ENCODE measurements at regions not wholly inside any gene's neighbourhood (a gene's known extent, or its start where the extent isn't known, plus 50 kb on each side); places are given as distances from the start of the nearest gene placed in this dataset.

DNA sequence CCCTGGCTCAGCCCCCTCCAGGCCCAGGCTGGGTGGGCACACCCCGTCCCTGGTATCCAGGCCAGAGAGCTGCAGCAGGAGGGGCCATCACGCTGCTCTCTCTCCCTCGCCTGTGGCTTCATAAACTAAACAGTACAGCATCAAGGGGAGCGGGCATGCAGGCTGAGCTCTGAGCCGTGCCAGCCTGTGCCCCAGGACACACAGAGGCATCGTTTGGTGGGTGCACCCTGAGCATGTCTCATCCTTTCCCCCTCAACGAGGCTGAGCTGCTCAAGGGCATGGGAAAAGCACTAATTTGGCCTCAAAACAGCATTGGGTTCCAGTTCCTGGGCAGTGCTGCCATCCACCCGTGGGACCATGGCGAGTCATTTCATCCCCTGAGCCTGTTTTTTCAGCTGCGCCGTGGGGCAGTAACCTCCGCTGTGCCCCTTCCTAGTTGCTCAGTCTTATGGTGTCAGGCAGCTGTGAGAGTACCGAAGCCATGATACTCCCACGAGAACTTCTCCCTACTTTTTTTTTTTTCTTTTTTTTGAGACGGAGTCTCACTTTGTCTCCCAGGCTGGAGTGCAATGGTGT is 79.6 kb downstream of the CPN2 start:
- DNase-seq (ENCODE audit: insufficient read length) (no peak), FAIRE-seq (no peak)

DNA sequence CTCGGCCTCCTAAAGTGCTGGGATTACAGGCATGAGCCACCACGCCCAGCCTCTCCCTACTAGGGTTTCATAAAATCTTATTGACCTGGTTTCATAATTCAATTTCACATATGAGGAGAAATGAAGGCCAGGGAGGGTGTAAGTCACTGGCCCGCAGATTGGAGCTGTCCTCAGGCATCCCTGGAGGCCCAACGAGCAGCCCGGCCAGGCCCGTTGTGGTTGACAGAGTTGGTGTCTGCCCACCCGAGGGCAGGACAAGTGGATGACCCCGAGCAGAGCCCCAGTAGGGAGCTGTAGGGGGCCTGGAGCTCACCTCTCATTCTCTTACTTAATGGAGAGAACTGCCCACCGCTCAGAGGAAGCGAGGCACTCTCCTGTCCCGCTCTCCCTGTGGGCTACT is 78.9 kb downstream of the CPN2 start:
- DNase-seq (ENCODE audit: insufficient read length) (no peak), FAIRE-seq (no peak)
- TF ChIP-seq POLR2AphosphoS5 (IDR thresholded peaks at IDR 0.05; ENCODE audit: low read depth, low read length) (no peak), POLR2A (IDR thresholded peaks at IDR 0.05; ENCODE audit: low read depth, low read length) (no peak), TAF1 (IDR thresholded peaks at IDR 0.05; ENCODE audit: borderline replicate concordance, low read depth, low read length) (no peak)

More for the DNA sequence above, 79.6 kb downstream of the CPN2 start:
- TF ChIP-seq POLR2AphosphoS5 (IDR thresholded peaks at IDR 0.05; ENCODE audit: low read depth, low read length), result no peak
- TF ChIP-seq TAF1 (IDR thresholded peaks at IDR 0.05; ENCODE audit: borderline replicate concordance, low read depth, low read length), result no peak
- no peak for TF ChIP-seq POLR2A (IDR thresholded peaks at IDR 0.05; ENCODE audit: low read depth, low read length)

DNA sequence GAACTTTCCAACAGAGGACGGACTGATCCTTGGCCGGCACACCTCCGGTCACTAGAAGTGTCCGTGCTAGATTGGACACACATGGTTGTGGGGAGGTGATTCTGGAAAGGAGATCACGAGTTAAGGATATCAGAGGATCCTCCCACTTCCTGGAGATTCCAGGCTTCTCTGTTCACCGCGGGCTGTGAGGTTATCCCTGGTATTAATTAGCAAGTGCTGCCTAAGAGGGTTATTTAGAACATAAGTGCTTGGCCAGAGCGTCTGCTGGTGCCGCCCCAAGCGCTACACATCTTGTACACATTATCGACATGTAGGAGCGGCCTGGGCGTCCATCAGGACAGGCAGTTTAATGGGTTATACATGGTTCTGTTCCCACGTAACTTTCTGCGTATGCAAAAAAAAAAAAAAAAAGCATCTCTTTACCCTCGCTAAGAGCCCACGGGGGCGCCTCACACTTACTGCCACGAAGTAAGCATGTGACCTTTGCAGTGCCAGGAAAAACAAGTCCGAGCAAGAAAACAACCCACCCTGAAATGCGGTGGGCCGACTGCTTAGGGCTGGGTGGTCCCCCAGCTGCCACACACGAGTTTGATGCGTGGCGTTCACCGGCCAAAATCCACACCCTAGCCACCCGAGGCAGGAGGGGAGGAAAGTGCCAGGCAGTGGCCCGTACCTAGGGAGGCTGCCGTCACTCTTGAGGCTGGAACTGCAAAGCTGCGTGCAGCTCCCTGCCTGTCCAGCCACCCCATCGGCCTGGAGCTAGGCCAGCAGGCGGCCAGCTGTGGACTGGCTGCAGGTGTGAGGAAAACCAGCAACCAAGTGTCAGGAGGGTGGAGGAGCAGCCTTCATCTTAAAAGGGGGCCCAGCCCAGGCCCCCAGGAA is 78.0 kb downstream of the CPN2 start:
- FAIRE-seq (no peak), DNase-seq (ENCODE audit: insufficient read length) (no peak)
- TF ChIP-seq POLR2AphosphoS5 (IDR thresholded peaks at IDR 0.05; ENCODE audit: low read depth, low read length) (no peak), TAF1 (IDR thresholded peaks at IDR 0.05; ENCODE audit: borderline replicate concordance, low read depth, low read length) (no peak), POLR2A (IDR thresholded peaks at IDR 0.05; ENCODE audit: low read depth, low read length) (no peak)

DNA sequence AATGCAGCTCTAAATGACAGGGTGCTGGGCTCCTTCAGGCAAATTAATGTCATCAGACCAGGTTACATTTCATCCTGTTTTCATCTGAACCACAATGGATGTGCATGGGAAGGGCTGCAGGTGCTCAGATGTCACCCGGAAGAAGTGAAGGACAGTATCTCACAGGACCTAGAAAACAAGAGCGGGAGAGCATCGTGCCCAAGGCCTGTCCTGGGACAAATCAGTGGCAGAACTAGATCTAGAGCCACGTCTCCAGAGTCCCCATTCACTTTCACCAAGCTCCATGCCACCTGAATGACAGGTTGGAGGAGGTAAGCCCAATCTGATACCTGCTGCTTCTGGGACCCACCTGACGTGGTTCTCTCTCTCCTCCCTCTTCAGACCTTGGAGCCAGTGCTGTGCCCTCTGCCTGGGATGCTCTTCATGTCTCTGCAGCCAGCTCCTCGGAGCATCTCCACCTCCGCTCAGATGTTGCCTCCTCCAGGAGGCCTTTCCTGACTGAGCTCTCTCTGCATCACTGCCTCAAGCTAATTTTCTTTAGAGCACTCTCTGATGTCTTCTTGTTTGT is 77.3 kb downstream of the CPN2 start:
- FAIRE-seq (no peak), DNase-seq (ENCODE audit: insufficient read length) (no peak)
- no peak for TF ChIP-seq TAF1 (IDR thresholded peaks at IDR 0.05; ENCODE audit: borderline replicate concordance, low read depth, low read length)
- TF ChIP-seq POLR2A (IDR thresholded peaks at IDR 0.05; ENCODE audit: low read depth, low read length), result no peak
- TF ChIP-seq POLR2AphosphoS5 (IDR thresholded peaks at IDR 0.05; ENCODE audit: low read depth, low read length), result no peak

DNA sequence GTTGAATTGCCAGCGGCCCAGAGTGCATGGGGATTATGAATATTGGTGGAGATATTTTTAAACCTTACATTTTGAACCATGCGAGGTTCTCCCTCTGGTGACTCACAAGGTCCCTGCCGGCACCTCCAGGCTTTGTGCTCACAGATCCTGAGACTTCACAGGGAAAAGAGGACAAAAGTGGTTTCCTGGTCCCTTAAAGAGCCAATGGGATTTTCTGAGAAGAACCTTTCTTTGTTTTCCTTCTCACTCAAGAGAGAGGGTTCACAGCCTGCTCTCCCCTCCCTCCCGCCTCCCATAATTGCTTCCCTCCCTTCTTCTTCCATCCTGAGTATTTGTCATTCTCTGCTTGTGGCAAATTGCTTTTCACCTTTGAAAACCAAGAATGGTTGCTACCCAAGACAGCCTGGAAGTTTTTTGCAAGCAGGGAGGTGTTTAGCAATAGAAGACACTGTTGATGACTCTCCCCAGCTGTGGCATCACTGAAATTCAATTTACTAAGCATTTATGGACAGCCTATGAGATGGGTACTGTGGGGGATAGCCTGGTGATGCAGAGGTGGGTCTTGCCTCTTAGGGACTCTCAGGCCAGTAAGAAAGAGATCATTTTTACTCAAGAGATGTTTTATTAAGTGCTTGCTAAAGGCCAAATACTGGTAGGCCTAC is 76.6 kb downstream of the CPN2 start:
- no peak for TF ChIP-seq POLR2AphosphoS5 (IDR thresholded peaks at IDR 0.05; ENCODE audit: low read depth, low read length)
- no peak for TF ChIP-seq POLR2A (IDR thresholded peaks at IDR 0.05; ENCODE audit: low read depth, low read length)
- FAIRE-seq (no peak), DNase-seq (ENCODE audit: insufficient read length) (no peak)

DNA sequence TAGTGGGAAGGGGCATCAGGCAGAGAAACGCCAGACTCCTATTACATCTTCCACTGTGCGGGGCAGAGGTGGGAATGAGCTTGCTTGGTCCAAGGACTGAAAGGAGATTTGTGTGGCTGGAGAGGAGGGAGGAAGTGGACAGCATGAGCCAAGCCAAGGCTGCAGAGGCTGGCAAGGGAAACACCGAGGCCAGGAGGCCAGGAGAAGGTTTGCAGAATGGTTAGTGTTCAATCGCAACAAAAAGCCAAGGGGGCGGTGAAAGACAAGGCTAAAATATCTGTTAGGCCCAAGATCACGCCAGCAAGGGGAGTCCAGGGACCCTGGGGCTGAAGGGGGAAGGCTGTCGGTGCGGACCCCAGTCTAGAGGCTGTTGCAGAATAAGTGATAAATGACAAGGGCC is 75.8 kb downstream of the CPN2 start:
- TF ChIP-seq POLR2AphosphoS5 (IDR thresholded peaks at IDR 0.05; ENCODE audit: low read depth, low read length), result no peak
- no peak for TF ChIP-seq POLR2A (IDR thresholded peaks at IDR 0.05; ENCODE audit: low read depth, low read length)
- TF ChIP-seq TAF1 (IDR thresholded peaks at IDR 0.05; ENCODE audit: borderline replicate concordance, low read depth, low read length), result no peak
- no peak for DNase-seq (ENCODE audit: insufficient read length)

DNA sequence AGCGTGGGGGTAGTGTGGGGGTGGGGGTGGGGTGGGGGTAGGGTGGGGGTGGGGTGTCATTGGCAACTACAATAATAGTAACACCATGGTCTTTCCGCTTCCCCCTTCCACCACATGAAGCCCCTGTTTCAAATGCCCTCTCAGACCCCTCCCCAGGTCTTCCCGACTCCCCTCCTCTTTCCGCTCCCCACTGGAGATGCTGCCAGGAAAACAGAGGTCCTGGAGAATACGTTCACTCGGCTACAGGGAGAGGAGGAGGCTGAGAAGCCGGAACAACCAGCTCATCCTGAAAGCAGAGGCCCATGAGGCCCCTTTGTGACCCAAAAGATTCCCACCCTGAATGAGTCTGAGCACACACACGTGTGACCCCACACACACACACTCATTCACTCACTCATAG is 75.4 kb downstream of the CPN2 start:
- TF ChIP-seq TAF1 (IDR thresholded peaks at IDR 0.05; ENCODE audit: borderline replicate concordance, low read depth, low read length), result no peak
- no peak for FAIRE-seq
- no peak for DNase-seq (ENCODE audit: insufficient read length)

More for the DNA sequence above, 75.8 kb downstream of the CPN2 start:
- no peak for FAIRE-seq

DNA sequence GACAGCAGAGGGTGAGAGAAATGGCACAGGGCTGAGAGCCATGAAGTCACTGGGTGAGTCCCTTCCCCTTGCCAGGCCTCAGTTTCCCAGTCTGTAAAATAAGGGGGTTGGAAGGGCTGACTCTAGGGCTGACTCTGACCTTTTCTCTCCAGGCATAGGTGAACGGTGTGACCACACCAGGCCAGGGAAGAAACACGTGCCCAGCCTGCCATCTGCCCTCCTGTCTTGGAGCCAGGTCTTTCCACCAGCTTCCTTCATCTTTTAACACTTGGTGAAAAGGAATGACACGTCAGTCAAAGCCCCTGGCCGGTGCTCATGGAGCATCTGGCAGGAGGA is 74.4 kb downstream of the CPN2 start:
- no peak for FAIRE-seq
- TF ChIP-seq POLR2A (IDR thresholded peaks at IDR 0.05; ENCODE audit: low read depth, low read length), result no peak
- no peak for TF ChIP-seq TAF1 (IDR thresholded peaks at IDR 0.05; ENCODE audit: borderline replicate concordance, low read depth, low read length)
- TF ChIP-seq POLR2AphosphoS5 (IDR thresholded peaks at IDR 0.05; ENCODE audit: low read depth, low read length), result no peak
- no peak for DNase-seq (ENCODE audit: insufficient read length)

DNA sequence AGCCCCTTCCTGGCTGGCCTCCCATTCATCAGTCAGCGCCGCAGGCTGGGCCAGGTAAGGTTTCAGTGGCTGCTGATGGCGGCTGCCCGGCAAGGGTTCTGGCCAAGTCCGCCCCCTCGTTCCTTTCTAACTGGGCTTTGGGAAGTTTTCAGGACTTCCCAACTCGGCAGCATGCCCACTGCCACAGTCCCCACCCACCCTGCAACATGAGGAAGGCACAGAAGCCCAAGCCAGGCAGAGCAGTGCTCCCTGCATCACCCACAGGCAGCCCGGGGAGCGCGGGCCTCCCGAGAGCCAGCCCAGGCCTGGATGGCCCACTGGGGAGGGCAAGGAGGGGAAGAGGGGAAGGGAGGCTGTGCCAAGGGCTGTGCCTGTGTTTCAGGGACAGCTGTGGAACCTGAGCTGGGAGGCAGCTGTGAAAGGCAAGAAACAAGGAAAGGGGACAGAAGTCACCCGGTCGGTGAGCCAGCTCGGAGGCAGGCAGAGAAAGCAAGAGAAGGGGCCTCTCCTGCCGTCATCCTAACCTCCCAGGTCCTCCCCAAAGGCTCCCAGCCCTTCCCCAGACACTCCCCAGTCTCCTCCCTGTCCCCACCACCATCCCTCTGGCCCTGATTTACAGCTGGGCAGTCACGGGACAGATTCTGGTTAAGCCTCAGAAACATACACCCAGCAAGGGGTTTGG is 73.9 kb downstream of the CPN2 start:
- no peak for FAIRE-seq

DNA sequence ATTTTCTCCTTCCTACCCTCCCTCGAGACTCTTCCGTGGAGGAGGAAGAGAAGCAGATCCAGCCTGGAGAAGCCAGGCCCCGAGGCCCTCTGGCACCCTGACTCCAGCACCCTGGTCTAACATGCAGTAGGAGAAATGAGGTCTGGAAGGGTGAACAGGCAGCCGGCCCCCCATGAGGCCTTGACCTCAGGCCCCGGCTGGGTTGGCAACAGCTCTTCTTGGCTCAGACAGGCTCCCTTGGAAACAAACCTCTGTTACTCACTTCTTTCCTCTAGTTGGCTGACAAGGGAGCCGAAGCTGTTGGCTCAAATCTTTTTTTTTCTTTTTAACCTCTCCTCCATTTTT is 73.4 kb downstream of the CPN2 start:
- FAIRE-seq, result no peak
- no peak for TF ChIP-seq POLR2A (IDR thresholded peaks at IDR 0.05; ENCODE audit: low read depth, low read length)
- TF ChIP-seq POLR2AphosphoS5 (IDR thresholded peaks at IDR 0.05; ENCODE audit: low read depth, low read length), result no peak
- no peak for TF ChIP-seq TAF1 (IDR thresholded peaks at IDR 0.05; ENCODE audit: borderline replicate concordance, low read depth, low read length)
- DNase-seq (ENCODE audit: insufficient read length), result no peak

More for the DNA sequence above, 73.9 kb downstream of the CPN2 start:
- TF ChIP-seq TAF1 (IDR thresholded peaks at IDR 0.05; ENCODE audit: borderline replicate concordance, low read depth, low read length), result no peak
- TF ChIP-seq POLR2AphosphoS5 (IDR thresholded peaks at IDR 0.05; ENCODE audit: low read depth, low read length), result no peak
- TF ChIP-seq POLR2A (IDR thresholded peaks at IDR 0.05; ENCODE audit: low read depth, low read length), result no peak
- no peak for DNase-seq (ENCODE audit: insufficient read length)

DNA sequence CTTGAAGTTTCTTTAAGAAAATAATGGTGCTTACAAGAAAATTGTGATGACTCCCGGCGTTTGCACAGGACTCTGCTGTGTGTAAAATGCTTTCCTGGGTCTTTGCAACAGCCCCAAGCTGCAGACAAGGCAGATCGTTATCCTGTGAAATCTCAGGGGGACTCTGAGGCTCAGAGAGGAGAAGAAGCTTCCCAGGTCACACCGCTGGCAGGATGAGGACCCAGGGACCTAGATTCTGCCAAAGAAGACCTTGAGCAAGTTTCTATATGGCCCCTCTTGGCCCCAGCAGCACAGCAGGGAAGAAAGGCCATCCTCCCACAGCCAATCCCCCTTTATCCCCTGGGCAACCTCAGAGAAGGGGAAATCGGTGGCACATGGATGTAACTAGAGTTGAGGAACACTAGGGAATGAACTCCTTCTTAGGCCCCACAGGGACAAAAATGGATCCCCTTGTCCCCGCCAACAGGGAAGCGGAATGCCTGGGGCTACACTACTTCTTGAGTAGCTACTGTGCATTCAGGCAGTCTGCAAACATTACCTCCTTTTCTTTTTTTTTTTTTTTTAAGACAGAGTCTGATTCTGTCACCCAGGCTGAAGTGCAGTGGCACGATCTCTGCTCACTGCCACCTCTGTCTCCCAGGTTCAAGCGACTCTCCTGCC is 72.8 kb downstream of the CPN2 start:
- FAIRE-seq, result no peak
- DNase-seq (ENCODE audit: insufficient read length), result no peak
- TF ChIP-seq POLR2A (IDR thresholded peaks at IDR 0.05; ENCODE audit: low read depth, low read length) (no peak), TAF1 (IDR thresholded peaks at IDR 0.05; ENCODE audit: borderline replicate concordance, low read depth, low read length) (no peak), POLR2AphosphoS5 (IDR thresholded peaks at IDR 0.05; ENCODE audit: low read depth, low read length) (no peak)
